MM.1S (cell line): ENCODE measurements at regions not wholly inside any gene's neighbourhood (a gene's known extent, or its start where the extent isn't known, plus 50 kb on each side); places are given as distances from the start of the nearest gene placed in this dataset.

ENCODE experiments used
- DNase-seq: peaks from one replicate; pipeline ENCODE4 v3.0.0-alpha.2; 2015
- H2AFZ ChIP-seq: fragments of 300-600 bp; sonication (generic); 2 replicates; pipeline ENCODE4 v1.6.0; 2016; ENCODE audit warnings: antibody characterized with exemption, low read length
- H3F3A ChIP-seq: fragments of 300-600 bp; sonication (generic); 2 replicates; pipeline ENCODE4 v1.6.1; 2016; ENCODE audit warnings: mild to moderate bottlenecking, antibody characterized with exemption, low read length, moderate library complexity, mixed read lengths; ENCODE audit not compliant: insufficient read depth
- H3K27ac ChIP-seq: fragments of 300-600 bp; sonication (generic); 2 replicates; pipeline ENCODE4 v1.5.1; 2016; ENCODE audit warnings: mild to moderate bottlenecking, low read length
- H3K27me3 ChIP-seq: fragments of 300-600 bp; sonication (generic); replicated peaks from 2 replicates; pipeline ENCODE4 v1.6.0; 2016; ENCODE audit warnings: low read length; ENCODE audit not compliant: insufficient read depth
- H3K36me3 ChIP-seq: fragments of 300-600 bp; sonication (generic); replicated peaks from 2 replicates; pipeline ENCODE4 v1.6.1; 2016; ENCODE audit warnings: mild to moderate bottlenecking, low read length, mixed read lengths; ENCODE audit not compliant: insufficient read depth
- H3K4me1 ChIP-seq: fragments of 300-600 bp; sonication (generic); 2 replicates; pipeline ENCODE4 v1.6.1; 2016; ENCODE audit warnings: low read length, mixed read lengths
- H3K4me2 ChIP-seq: fragments of 300-600 bp; sonication (generic); 2 replicates; pipeline ENCODE4 v1.6.0; 2016; ENCODE audit warnings: low read depth, low read length
- H3K4me3 ChIP-seq: fragments of 300-600 bp; sonication (generic); 2 replicates; pipeline ENCODE4 v1.5.1; 2016; ENCODE audit warnings: low read length, mixed read lengths
- H3K79me2 ChIP-seq: fragments of 300-600 bp; sonication (generic); 2 replicates; pipeline ENCODE4 v1.6.1; 2016; ENCODE audit warnings: mixed run types, low read length, mixed read lengths
- H3K9ac ChIP-seq: fragments of 300-600 bp; sonication (generic); 2 replicates; pipeline ENCODE4 v1.6.1; 2016; ENCODE audit warnings: low read length, mixed read lengths
- H3K9me2 ChIP-seq: fragments of 300-600 bp; sonication (generic); replicated peaks from 2 replicates; pipeline ENCODE4 v1.6.1; 2016; ENCODE audit warnings: mild to moderate bottlenecking, low read length, mixed read lengths; ENCODE audit not compliant: insufficient read depth
- H3K9me3 ChIP-seq: fragments of 300-600 bp; sonication (generic); replicated peaks from 2 replicates; pipeline ENCODE4 v1.6.1; 2016; ENCODE audit warnings: mild to moderate bottlenecking, low read length, mixed read lengths; ENCODE audit not compliant: insufficient read depth
- H4K20me1 ChIP-seq: fragments of 300-600 bp; sonication (generic); 2 replicates; pipeline ENCODE4 v1.6.1; 2016; ENCODE audit warnings: mild to moderate bottlenecking, low read length, moderate library complexity, mixed read lengths; ENCODE audit not compliant: insufficient read depth
- EZH2 ChIP-seq: fragments of 300-600 bp; sonication (generic); optimal IDR thresholded peaks from 2 replicates; pipeline ENCODE3; 2017; ENCODE audit warnings: low read depth, mild to moderate bottlenecking, antibody characterized with exemption, low read length, mixed read lengths
- EZH2phosphoT487 ChIP-seq: fragments of 300-600 bp; sonication (generic); IDR thresholded peaks from 2 replicates; pipeline ENCODE4 v1.6.1; 2018; ENCODE audit warnings: antibody characterized with exemption, low read length
- TF ChIP-seq, protein P1 (sequence below): fragments of 300-600 bp; sonication (generic); IDR thresholded peaks from 2 replicates; pipeline ENCODE4 v1.5.1; 2016; ENCODE audit warnings: antibody characterized with exemption, low read length, mixed read lengths

DNA sequence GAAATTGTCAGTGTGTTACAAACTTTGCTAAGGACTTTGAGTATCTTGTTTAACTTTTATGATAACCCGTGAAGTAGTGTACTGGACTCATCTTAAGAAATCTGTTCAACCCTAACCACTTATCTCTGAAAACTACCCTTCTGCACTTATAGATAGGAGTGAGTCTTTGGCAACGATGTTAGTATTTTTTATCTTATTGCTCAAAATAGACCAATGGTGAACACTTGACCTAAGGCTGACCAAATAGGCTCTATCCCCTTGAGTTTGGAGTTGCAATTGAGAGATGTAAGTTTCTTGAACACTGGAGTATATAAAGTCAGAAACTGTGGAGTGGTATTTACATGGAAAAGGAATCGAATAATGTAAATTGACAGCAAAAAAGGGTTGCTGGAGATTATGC, 786.1 kb downstream of the TMTC2 start:
- Histone ChIP-seq H3K9ac (no peak overlapping the region), H3K36me3 (no peaks in the 10 kb centered on the region), H3K4me1 (no peaks in the 10 kb centered on the region), H3K27ac (no peak overlapping the region), H3K4me3 (no peak overlapping the region), H3K4me2 (no peak overlapping the region), H3K9me3 (no peaks in the 10 kb centered on the region), H4K20me1 (no peaks in the 10 kb centered on the region), H3K27me3 (no peaks in the 10 kb centered on the region), H3K79me2 (no peaks in the 10 kb centered on the region), H3K9me2 (no peaks in the 10 kb centered on the region), H3F3A (no peaks in the 10 kb centered on the region), H2AFZ (no peak overlapping the region)
- no peak for DNase-seq
- TF ChIP-seq, protein P1, sequence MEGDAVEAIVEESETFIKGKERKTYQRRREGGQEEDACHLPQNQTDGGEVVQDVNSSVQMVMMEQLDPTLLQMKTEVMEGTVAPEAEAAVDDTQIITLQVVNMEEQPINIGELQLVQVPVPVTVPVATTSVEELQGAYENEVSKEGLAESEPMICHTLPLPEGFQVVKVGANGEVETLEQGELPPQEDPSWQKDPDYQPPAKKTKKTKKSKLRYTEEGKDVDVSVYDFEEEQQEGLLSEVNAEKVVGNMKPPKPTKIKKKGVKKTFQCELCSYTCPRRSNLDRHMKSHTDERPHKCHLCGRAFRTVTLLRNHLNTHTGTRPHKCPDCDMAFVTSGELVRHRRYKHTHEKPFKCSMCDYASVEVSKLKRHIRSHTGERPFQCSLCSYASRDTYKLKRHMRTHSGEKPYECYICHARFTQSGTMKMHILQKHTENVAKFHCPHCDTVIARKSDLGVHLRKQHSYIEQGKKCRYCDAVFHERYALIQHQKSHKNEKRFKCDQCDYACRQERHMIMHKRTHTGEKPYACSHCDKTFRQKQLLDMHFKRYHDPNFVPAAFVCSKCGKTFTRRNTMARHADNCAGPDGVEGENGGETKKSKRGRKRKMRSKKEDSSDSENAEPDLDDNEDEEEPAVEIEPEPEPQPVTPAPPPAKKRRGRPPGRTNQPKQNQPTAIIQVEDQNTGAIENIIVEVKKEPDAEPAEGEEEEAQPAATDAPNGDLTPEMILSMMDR, result no peak
- TF ChIP-seq EZH2, result no peak
- no peak for TF ChIP-seq EZH2phosphoT487

DNA sequence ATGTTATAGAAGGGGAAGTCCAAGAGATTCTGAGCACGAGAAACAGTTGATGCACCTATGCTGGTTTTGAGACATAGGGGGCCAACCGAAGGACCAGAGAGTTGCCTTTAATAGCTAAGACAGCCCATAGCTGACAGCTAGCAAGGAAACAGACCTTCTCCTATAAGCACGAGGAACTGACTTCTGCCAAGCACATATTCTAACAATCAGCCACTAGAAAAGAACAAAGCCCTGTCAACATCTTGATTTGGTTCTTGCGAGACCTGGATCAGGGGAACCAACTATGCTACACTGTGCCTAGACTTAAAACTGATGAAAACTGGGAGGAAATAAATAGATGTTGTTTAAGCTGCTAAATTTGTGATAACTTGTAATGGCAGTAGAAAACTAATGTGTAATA, 785.6 kb downstream of the TMTC2 start:
- no peak for TF ChIP-seq EZH2phosphoT487
- TF ChIP-seq, protein P1, result no peak
- no peak for TF ChIP-seq EZH2
- H3K9ac ChIP-seq, result no peak overlapping the region
- DNase-seq, result no peak
- H3K27me3 ChIP-seq, result no peaks in the 10 kb centered on the region
- H3K79me2 ChIP-seq, result no peaks in the 10 kb centered on the region
- no peak overlapping the region for H2AFZ ChIP-seq
- no peaks in the 10 kb centered on the region for H3K36me3 ChIP-seq
- H3K9me3 ChIP-seq, result no peaks in the 10 kb centered on the region
- H3K9me2 ChIP-seq, result no peaks in the 10 kb centered on the region
- no peak overlapping the region for H3K4me2 ChIP-seq
- H4K20me1 ChIP-seq, result no peaks in the 10 kb centered on the region
- H3F3A ChIP-seq, result no peaks in the 10 kb centered on the region
- no peak overlapping the region for H3K4me3 ChIP-seq
- no peak overlapping the region for H3K27ac ChIP-seq
- H3K4me1 ChIP-seq, result no peaks in the 10 kb centered on the region

DNA sequence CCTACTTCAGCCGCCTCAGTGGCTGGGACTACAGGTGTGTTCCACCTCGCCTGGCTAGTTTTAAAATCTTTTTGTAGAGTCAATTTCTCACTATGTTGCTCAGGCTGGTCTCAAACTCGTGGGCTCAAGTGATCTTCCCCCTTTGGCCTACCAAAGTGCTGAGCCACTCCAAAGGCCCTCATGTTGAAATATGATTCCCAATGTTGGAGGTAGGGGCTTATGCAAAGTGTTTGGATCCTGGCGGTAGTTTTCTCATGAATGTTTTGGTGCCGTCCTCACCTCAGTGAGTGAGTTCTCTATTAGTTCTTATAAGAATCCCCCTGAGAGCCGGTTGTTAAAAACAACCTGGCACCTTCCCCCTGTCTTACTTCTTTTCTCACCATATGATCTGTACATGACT, 784.6 kb downstream of the TMTC2 start:
- TF ChIP-seq EZH2, result no peak
- no peak for TF ChIP-seq EZH2phosphoT487
- TF ChIP-seq, protein P1, result no peak
- Histone ChIP-seq H3K4me2 (no peak overlapping the region), H3K27me3 (no peaks in the 10 kb centered on the region), H4K20me1 (no peaks in the 10 kb centered on the region), H2AFZ (no peak overlapping the region), H3K4me1 (no peaks in the 10 kb centered on the region), H3F3A (no peaks in the 10 kb centered on the region), H3K36me3 (no peaks in the 10 kb centered on the region), H3K4me3 (no peak overlapping the region), H3K27ac (no peak overlapping the region), H3K9ac (no peak overlapping the region), H3K79me2 (no peaks in the 10 kb centered on the region), H3K9me3 (no peaks in the 10 kb centered on the region), H3K9me2 (no peaks in the 10 kb centered on the region)
- no peak for DNase-seq
